ENCODE measurements at regions not wholly inside any gene's neighbourhood (a gene's known extent, or its start where the extent isn't known, plus 50 kb on each side); places are given as distances from the start of the nearest gene placed in this dataset.

GRCh38 chr22:27391092-27391770 is 410.3 kb downstream of the MN1 start:
- no peak for DNase-seq (ENCODE audit: extremely low read depth, low read depth, low spot score)

DNA sequence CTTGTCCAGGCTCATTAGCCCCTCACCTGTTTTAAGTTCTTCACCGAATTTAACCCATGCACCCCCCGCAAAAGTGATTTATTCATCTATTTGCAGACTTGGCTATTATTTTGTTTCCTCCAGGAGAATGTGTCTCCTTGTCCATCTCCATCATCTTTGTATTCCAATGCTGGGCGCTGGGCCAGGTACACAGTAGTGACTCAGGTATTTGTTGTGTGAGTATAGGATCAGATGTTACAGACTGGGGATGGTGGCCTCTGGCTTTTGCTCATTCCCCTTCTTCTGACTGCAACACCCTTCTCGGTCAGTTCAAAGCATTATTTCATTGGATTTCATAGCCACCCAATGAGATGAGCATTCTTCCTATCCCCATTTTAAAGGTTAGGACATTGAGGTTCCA is 408.2 kb downstream of the MN1 start:
- no peak for DNase-seq (ENCODE audit: extremely low read depth, low read depth, low spot score)

DNA sequence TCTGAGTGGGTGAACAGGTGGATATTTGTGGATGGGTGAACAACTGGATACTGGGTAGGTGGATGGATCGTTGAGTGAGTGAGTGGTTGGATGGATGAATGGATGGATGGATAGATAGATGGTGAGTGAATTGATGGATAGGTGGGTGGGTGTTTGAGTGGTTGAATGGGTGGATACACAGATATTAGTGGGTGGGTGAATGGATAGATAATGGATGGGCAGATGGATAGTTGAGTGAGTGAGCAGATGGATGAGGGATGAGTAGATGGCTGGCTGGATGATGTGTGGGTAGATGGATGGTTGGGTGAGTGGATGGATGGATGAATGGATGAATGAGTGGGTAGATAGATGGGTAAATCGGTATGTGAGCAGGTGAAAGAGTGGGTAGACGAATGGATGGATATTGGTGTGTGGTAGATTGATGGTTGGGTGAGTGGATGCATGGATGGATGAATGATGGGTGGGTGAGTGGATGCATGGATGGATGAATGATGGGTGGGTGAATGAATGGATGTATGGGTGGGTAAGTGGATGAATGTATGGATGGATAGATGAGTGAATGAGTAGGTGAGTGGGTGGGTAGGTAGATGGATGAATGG is 406.7 kb downstream of the MN1 start:
- no peak for DNase-seq (ENCODE audit: extremely low read depth, low read depth, low spot score)

DNA sequence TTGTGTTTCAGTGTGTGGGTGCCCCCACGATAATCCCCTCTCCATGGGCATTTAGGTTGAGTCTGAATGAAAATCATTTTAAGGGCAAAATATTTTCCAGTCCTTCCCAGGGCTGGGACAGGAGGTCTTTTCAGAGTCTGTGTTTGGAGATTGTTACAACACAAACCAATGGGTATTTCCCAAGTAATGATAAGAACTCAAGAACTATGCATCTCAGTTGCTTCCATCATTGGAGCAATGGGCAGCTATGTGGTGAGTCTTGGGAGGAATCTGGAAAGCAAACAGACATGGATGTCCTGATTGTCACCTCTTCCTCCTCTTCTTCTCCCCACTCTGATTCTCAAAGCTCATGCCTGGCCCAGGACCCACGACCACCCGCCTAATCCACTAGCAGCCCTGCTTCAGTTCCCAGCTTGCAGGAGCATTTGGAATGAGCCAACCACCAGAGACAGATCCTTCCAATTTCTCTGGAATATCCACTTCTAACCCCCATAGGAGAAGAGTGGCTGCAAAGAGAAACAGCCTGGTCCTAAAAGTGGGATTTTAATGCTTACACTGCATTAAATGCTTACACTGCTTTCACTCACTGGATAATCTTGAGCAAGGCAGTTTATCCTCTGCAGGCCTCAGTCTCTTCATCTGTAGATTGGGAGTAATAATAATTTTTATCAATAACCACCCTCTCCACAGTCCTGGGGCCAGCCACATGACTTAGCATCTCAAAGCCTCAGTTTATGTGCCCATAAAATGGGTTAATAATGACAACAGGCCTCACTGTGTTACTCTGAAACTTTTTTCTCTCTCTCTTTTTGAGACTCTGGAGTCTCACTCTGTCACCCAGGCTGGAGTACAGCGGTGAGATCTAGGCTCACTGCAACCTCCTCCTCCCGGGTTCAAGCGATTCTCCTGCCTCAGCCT is 404.3 kb downstream of the MN1 start:
- DNase-seq (ENCODE audit: extremely low read depth, low read depth, low spot score) = no peak

DNA sequence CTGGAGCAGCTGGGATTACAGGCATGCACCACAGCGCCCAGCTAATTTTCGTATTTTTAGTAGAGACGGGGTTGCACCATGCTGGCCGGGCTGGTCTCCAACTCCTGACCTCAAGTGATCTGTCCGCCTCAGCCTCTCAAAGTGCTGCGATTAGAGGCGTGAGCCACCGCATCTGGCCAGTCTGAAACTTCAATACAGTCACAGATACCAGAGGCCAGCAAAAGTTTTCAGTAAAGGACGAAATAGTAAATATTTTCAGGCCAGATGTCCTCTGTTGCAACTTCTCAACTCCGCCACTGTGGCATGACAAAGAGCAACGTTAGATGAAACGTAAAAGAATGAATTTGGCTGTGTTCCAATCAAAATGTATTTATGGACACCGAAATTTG is 403.6 kb downstream of the MN1 start:
- DNase-seq (ENCODE audit: extremely low read depth, low read depth, low spot score) = no peak

DNA sequence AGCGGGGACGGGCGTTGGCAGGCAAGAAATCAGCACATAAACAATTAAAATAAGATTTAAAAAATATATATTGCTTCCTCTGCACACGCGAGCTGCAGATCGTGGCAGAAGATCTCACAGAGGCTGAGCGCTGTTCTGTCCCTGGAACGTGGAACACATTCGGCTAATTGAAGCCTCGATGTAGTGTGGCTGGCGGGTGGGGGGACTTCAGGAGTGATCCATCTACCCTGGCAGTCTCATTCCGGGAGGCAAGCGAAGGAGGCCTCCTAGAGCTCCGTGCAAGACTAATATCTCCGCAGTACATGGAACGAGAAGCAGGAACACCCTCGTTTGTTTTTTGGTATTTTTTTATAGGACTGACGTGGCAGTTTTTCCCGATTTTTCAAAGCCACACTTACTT is 402.4 kb downstream of the MN1 start:
- no peak for DNase-seq (ENCODE audit: extremely low read depth, low read depth, low spot score)

- no peak for DNase-seq (ENCODE audit: extremely low read depth, low read depth, low spot score)
These were observed 400.7 kb downstream of the MN1 start for GRCh38 chr22:27400811-27401210.

- DNase-seq (ENCODE audit: extremely low read depth, low read depth, low spot score) = no peak
These were observed 400.2 kb downstream of the MN1 start for GRCh38 chr22:27401321-27401720.

DNA sequence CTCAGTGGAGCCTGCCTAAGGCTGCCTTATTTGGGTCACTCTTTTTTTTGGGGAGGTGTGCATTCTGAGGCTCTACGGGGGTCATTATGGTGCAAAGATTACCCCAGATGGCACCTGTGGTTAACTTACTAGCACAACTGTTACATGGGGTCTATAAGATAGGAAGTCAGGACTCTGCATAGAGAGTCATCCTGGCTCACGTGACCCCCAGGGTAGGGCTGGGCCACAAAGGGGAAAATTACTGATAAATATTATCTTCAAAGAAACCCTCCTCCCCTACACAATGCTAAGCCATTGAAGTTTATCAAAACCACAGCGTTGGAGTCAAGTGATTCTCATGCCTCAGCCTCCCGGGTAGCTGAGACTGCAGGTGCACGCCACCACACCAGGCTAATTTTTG is 397.1 kb downstream of the MN1 start:
- no peak for DNase-seq (ENCODE audit: extremely low read depth, low read depth, low spot score)

DNA sequence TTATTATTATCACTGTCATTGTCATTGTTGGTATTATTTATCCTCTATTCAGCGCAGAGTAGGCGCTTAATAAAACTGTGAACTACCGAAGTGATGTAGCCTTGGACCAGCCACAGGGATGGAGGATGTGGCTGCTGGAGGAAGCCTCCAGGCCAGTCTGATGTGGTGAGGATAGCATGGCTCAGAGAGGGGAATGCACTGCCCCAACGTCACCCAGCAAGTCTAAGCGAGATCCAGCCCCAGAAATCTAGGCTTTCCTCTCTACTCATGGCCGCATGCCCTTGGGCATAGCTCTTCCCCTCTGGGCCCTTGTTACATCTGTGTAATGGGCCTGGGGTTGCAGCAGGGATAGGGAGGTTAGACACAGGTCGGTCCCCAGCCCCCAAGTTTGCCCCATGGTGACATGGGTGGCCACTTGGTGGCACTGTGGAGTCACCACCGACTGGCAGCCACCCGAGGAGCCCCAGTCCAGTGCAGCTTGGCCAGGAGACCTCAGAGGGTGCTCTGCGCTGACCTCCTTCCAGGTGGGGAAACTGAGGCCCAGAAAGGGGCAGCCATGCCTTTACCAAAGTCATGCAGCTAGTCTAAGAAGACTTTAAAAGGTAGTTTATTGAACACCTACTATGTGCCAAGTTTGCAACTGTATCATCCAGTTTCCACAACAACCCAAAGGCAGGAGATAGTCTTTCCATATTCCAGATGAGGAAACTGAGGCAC is 395.7 kb downstream of the MN1 start:
- DNase-seq (ENCODE audit: extremely low read depth, low read depth, low spot score) = no peak

DNA sequence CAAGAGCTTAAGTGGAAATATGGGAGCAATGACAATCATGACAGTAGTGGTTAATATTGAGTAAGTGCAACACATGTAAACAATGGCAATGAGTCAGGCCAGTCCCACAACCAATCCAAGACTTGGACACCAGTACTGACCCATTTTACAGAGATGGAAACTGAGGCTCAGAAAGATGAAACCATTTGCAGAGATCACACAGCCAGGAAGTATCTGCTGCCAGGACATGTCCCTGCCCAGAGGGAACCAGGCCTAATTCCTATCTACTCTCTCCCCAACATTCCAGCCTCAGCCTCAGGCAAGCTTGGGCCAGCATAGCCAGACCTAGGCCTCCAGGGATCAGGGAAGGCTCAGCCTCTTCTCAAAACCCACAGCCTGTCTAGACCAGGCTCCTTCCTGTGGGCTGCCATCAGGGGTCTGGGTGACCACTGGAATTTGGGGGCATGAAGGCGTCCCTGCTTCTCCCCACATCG is 395.1 kb downstream of the MN1 start:
- DNase-seq (ENCODE audit: extremely low read depth, low read depth, low spot score) = no peak

DNA sequence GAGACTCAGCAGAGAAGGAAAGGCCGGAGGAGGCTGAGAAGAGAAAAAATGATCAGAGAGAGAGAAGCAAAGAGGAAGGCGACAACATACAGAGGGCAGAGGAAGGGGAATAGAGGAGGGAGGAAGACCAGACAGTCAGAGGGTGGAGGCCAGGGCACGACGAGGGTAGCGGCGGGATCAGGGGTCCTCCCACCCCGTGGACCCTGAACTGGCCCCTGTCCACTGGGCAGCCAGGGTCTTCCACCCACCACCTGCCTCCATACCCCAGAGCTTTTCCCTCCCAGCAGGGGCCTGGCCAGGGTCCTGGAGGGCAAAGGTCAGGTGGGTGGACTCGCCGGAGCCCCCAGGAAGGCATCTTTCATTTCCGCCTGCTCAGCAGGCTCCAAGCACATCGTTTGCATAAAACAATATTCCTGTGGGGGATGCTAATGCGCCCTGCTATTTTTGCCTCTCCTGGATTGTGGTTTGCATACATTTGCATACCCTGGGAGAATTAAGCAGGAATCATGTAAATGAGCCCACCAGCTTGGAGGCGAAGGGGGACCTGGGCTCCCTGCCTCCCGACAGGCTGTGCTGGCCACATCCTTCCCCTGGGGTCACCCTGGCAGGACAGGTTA is 394.1 kb downstream of the MN1 start:
- no peak for DNase-seq (ENCODE audit: extremely low read depth, low read depth, low spot score)

DNA sequence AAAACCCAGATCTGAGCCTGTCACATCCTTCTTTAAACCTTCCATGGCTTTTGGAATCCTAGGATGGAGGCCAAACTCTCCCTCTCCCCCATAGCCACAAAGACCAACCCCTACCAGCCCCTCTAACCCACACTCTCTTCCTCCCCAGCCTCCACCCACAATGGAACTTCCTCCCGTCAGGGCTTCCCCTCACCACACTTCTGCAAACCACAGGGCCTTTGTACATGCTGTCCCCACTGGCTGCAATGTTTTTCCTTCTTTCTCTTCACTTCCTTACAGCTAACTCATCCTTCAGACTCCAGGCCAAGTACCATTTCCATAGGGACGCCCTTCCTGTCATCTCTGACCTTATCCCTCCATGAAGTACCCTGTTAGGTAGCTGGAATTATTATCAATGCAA is 393.5 kb downstream of the MN1 start:
- no peak for DNase-seq (ENCODE audit: extremely low read depth, low read depth, low spot score)

- DNase-seq (ENCODE audit: extremely low read depth, low read depth, low spot score) = no peak
These were observed 392.3 kb downstream of the MN1 start for GRCh38 chr22:27409299-27409698.

- DNase-seq (ENCODE audit: extremely low read depth, low read depth, low spot score) = no peak
These were observed 388.6 kb downstream of the MN1 start for GRCh38 chr22:27412866-27413445.

DNA sequence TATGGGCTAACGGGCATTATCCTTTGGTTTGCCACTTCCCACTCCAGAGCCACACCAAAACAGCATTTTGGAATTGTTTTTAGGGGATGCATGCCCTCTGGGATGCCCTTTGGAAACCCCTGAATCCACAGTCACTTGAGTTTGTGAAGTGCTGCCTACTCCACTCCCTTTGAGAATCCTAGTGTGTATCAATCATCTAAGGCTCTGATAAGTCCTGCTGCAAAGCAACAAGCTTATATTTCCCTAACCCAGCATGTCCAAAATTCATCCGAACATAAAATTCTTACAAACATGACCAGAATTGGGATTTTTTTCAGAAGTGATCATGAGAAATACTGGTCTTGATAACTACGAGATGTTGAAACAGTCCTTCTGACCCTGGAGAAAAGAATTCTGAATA is 387.9 kb downstream of the MN1 start:
- no peak for DNase-seq (ENCODE audit: extremely low read depth, low read depth, low spot score)

- DNase-seq (ENCODE audit: extremely low read depth, low read depth, low spot score) = peak; percentile 34
These were observed 384.8 kb downstream of the MN1 start for GRCh38 chr22:27416511-27417420.

- no peak for DNase-seq (ENCODE audit: extremely low read depth, low read depth, low spot score)
These were observed 384.1 kb downstream of the MN1 start for GRCh38 chr22:27417421-27417814.

DNA sequence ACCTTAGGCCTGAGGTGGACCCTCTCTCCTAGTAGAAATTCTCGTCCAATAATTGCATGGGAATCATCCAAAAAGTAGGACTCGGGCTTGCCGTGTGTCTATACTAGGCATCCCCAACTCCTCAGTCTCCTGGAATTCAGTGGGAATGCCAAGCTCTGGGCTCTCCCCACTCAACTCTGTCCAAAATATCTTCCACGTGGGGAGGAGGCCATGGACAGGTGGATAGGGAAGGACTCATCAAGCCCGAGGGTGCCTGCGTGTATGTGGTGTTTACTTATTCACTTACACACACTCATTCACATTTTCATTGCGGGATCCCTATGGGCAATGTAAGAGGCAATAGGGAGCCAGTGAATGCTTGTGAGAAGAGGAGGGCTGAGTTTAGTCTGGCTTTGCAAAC is 383.3 kb downstream of the MN1 start:
- no peak for DNase-seq (ENCODE audit: extremely low read depth, low read depth, low spot score)

Data from glomerular endothelial cell (primary cell).